ENCODE measurements at regions not wholly inside any gene's neighbourhood (a gene's known extent, or its start where the extent isn't known, plus 50 kb on each side); places are given as distances from the start of the nearest gene placed in this dataset.

- TF ChIP-seq REST (IDR thresholded peaks at IDR 0.05; ENCODE audit: borderline replicate concordance) (no peak), CTCF (IDR thresholded peaks at IDR 0.05; ENCODE audit: poor library complexity, severe bottlenecking) (no peak), POLR2AphosphoS5 (IDR thresholded peaks at IDR 0.05) (no peak), EP300 (conservative IDR thresholded peaks at IDR 0.05; ENCODE audit: poor library complexity, severe bottlenecking) (no peak), EZH2 (IDR thresholded peaks at IDR 0.05; ENCODE audit: borderline replicate concordance, insufficient read depth, low read length, poor library complexity, severe bottlenecking) (no peak), TAF1 (IDR thresholded peaks at IDR 0.05; ENCODE audit: low read depth) (no peak), RAD21 (conservative IDR thresholded peaks at IDR 0.05) (no peak), MXI1 (conservative IDR thresholded peaks at IDR 0.05; ENCODE audit: poor library complexity, severe bottlenecking) (no peak)
Measured at GRCh38 chr14:37870632-37871346, 275.4 kb downstream of the TTC6 start.

Data from neural cell (in vitro differentiated cells).